Gastroesophageal sphincter (tissue), 3 donors: ENCODE measurements at regions not wholly inside any gene's neighbourhood (a gene's known extent, or its start where the extent isn't known, plus 50 kb on each side); places are given as distances from the start of the nearest gene placed in this dataset.

Experiments used
- CTCF ChIP-seq, 4 experiments: fragments of 200-600 bp in 2 of 4; fragments of 450-650 bp in 2 of 4; sonication (generic) in 1 of 4; IDR thresholded peaks; one replicate each; pipeline ENCODE4 v1.5.1; 2017 to 2019; ENCODE audit warnings: antibody characterized with exemption in 4 of 4, mild to moderate bottlenecking in 2 of 4, moderate library complexity in 2 of 4
- EP300 ChIP-seq: sonication (generic); formaldehyde crosslinking; IDR thresholded peaks from one replicate; pipeline ENCODE4 v1.6.1; 2017; ENCODE audit warnings: antibody characterized with exemption, mild to moderate bottlenecking
- POLR2A ChIP-seq, 2 donors: fragments of 450-650 bp; IDR thresholded peaks; one replicate each; pipeline ENCODE4 v1.6.1; 2017; ENCODE audit warnings: antibody characterized with exemption in 2 of 2, mild to moderate bottlenecking in 2 of 2, moderate library complexity in 1 of 2

- TF ChIP-seq CTCF (IDR thresholded peaks at IDR 0.05) (no peak), EP300 (no peak), POLR2A (IDR thresholded peaks at IDR 0.05) (no peak)
These were observed 168.7 kb downstream of the GASK1B start for GRCh38 chr4:158004101-158004500.
